Activated CD4-positive, CD25-positive, alpha-beta regulatory T cell treated with anti-CD3 and anti-CD28 coated beads, Interleukin-2, amount 50 U/mL, for 72 hours (primary cell): ENCODE measurements at regions not wholly inside any gene's neighbourhood (a gene's known extent, or its start where the extent isn't known, plus 50 kb on each side); places are given as distances from the start of the nearest gene placed in this dataset.
A peak's percentile ranks its signal among the peaks of the same experiment; 100 is the strongest.
"Not testable (repeated sequence)": the region's sequence is repeated elsewhere in the genome, so short reads cannot be mapped to it uniquely, and the experiment has no call there.

Experiments
- DNase-seq: peaks from one replicate; pipeline ENCODE4 v3.0.0; 2021

GRCh38 chr2:8611246-8611645 is 70.6 kb upstream of the ID2 start:
- no peak for DNase-seq

GRCh38 chr2:8611700-8612099 is 70.2 kb upstream of the ID2 start:
- no peak for DNase-seq

GRCh38 chr2:8612734-8613179 is 69.1 kb upstream of the ID2 start:
- DNase-seq, result no peak

- DNase-seq, result not testable (repeated sequence)
Measured at GRCh38 chr2:8613207-8613999, 68.5 kb upstream of the ID2 start.

GRCh38 chr2:8614646-8615045 is 67.2 kb upstream of the ID2 start:
- DNase-seq, result no peak

GRCh38 chr2:8615252-8615575 is 66.6 kb upstream of the ID2 start:
- no peak for DNase-seq

- no peak for DNase-seq
Measured at GRCh38 chr2:8615576-8616281, 66.1 kb upstream of the ID2 start.

- no peak for DNase-seq
Measured at GRCh38 chr2:8617048-8617447, 64.8 kb upstream of the ID2 start.

- DNase-seq, result no peak
Measured at GRCh38 chr2:8617590-8617989, 64.3 kb upstream of the ID2 start.

GRCh38 chr2:8619071-8619470 is 62.8 kb upstream of the ID2 start:
- no peak for DNase-seq

GRCh38 chr2:8620611-8621382 is 61.1 kb upstream of the ID2 start:
- no peak for DNase-seq

- no peak for DNase-seq
Measured at GRCh38 chr2:8622199-8622911, 59.5 kb upstream of the ID2 start.

- no peak for DNase-seq
Measured at GRCh38 chr2:8622924-8623465, 58.9 kb upstream of the ID2 start.

GRCh38 chr2:8623576-8623957 is 58.3 kb upstream of the ID2 start:
- no peak for DNase-seq

GRCh38 chr2:8623958-8624591 is 57.8 kb upstream of the ID2 start:
- no peak for DNase-seq

- peak; percentile 19 for DNase-seq
Measured at GRCh38 chr2:8624855-8625398, 56.9 kb upstream of the ID2 start.

- DNase-seq, result peak; percentile 17
Measured at GRCh38 chr2:8625399-8626300, 56.2 kb upstream of the ID2 start.

- DNase-seq, result peak; percentile 18
Measured at GRCh38 chr2:8626572-8626971, 55.3 kb upstream of the ID2 start.

GRCh38 chr2:8627019-8627691 is 54.7 kb upstream of the ID2 start:
- DNase-seq, result no peak

- no peak for DNase-seq
Measured at GRCh38 chr2:8627692-8628085, 54.2 kb upstream of the ID2 start.
